IMR-90 (cell line): ENCODE measurements at regions not wholly inside any gene's neighbourhood (a gene's known extent, or its start where the extent isn't known, plus 50 kb on each side); places are given as distances from the start of the nearest gene placed in this dataset.

ENCODE experiments used
- ATAC-seq: fragments of 200-7000 bp; cut with Tn5 transposase; 2 replicates; pipeline ENCODE4 v1.9.1; 2020; ENCODE audit warnings: low read depth, mild to moderate bottlenecking, moderate library complexity
- BruUV-seq: library from RNA; stranded (reverse); fragments of 400-500 nt; replicated peaks from 2 replicates; lab custom pipeline; 2021; lab: Mats Ljungman, UMichigan
- CTCF ChIA-PET: fragments of 300-600 bp; formaldehyde crosslinking; extraction: SDS; loops from one replicate; lab custom pipeline; 2021; ENCODE audit warnings: antibody characterized with exemption; lab: Yijun Ruan, JAX
- POLR2A ChIA-PET: fragments of 300-600 bp; sonication (Branson Sonifier 250); formaldehyde crosslinking; loops from one replicate; lab custom pipeline; 2022; ENCODE audit warnings: antibody characterized with exemption; ENCODE audit not compliant: unreplicated experiment; lab: Charles Lee
- DNase-seq: peaks from one replicate; pipeline ENCODE4 v3.0.0; 2013
- H2AFZ ChIP-seq: replicated peaks from 2 replicates; pipeline ENCODE3; 2013; ENCODE audit warnings: low read length, mild to moderate bottlenecking; ENCODE audit not compliant: poor library complexity
- H2AK5ac ChIP-seq: 2 replicates; pipeline ENCODE4 v1.6.1; 2013; ENCODE audit warnings: low read depth, low read length, inconsistent platforms
- H2AK9ac ChIP-seq: replicated peaks from 2 replicates; pipeline ENCODE3; 2013; ENCODE audit warnings: mild to moderate bottlenecking, low read depth, low read length, moderate library complexity; ENCODE audit not compliant: poor library complexity
- H2BK120ac ChIP-seq: 2 replicates; pipeline ENCODE4 v1.6.1; 2013; ENCODE audit warnings: low read depth, low read length, inconsistent platforms
- H2BK15ac ChIP-seq: 3 replicates; pipeline ENCODE4 v1.6.1; 2013; ENCODE audit warnings: low read depth, low read length, inconsistent platforms
- H2BK20ac ChIP-seq: 2 replicates; pipeline ENCODE4 v1.6.1; 2013; ENCODE audit warnings: low read depth, mild to moderate bottlenecking, inconsistent platforms, low read length, moderate library complexity
- H2BK5ac ChIP-seq: 2 replicates; pipeline ENCODE4 v1.6.1; 2013; ENCODE audit warnings: mild to moderate bottlenecking, low read depth, low read length, inconsistent platforms; ENCODE audit not compliant: poor library complexity, severe bottlenecking
- H3K14ac ChIP-seq: replicated peaks from 2 replicates; pipeline ENCODE4 v1.6.1; 2013; ENCODE audit warnings: low read depth, low read length, inconsistent platforms
- H3K18ac ChIP-seq: 2 replicates; pipeline ENCODE4 v1.6.1; 2013; ENCODE audit warnings: low read depth, low read length, control low read depth
- H3K23ac ChIP-seq: 2 replicates; pipeline ENCODE4 v1.6.1; 2013; ENCODE audit warnings: low read depth, low read length, inconsistent platforms
- H3K27ac ChIP-seq: 2 replicates; pipeline ENCODE4 v1.5.1; 2013; ENCODE audit warnings: mild to moderate bottlenecking, control low read depth, low read length; ENCODE audit not compliant: insufficient read depth
- H3K27me3 ChIP-seq: 2 replicates; pipeline ENCODE4 v1.6.1; 2013; ENCODE audit warnings: low read length; ENCODE audit not compliant: control insufficient read depth, insufficient read depth
- H3K36me3 ChIP-seq: 2 replicates; pipeline ENCODE4 v1.6.1; 2013; ENCODE audit warnings: low read length, mixed read lengths; ENCODE audit not compliant: control insufficient read depth, insufficient read depth
- H3K4ac ChIP-seq: 2 replicates; pipeline ENCODE4 v1.6.1; 2013; ENCODE audit warnings: low read depth, low read length, inconsistent platforms
- H3K4me1 ChIP-seq: 2 replicates; pipeline ENCODE4 v1.6.1; 2013; ENCODE audit warnings: low read length, mixed read lengths; ENCODE audit not compliant: control insufficient read depth, insufficient read depth
- H3K4me2 ChIP-seq: 2 replicates; pipeline ENCODE4 v1.6.1; 2013; ENCODE audit warnings: low read depth, mild to moderate bottlenecking, control low read depth, low read length, moderate library complexity
- H3K4me3 ChIP-seq: 2 replicates; pipeline ENCODE4 v1.5.1; 2013; ENCODE audit warnings: low read depth, mild to moderate bottlenecking, control low read depth, low read length, moderate library complexity; ENCODE audit not compliant: insufficient read depth
- H3K56ac ChIP-seq: 2 replicates; pipeline ENCODE4 v1.6.1; 2013; ENCODE audit warnings: low read length, inconsistent platforms; ENCODE audit not compliant: insufficient read depth; ENCODE audit errors: extremely low read depth
- H3K79me1 ChIP-seq, 2 experiments: 2 replicates each; pipeline ENCODE4 v1.6.1; 2013; ENCODE audit warnings: low read length in 2 of 2, inconsistent platforms in 1 of 2, low read depth in 1 of 2
- H3K9ac ChIP-seq: 2 replicates; pipeline ENCODE4 v1.6.1; 2013; ENCODE audit warnings: low read depth, low read length, control low read depth
- H3K9me1 ChIP-seq: 2 replicates; pipeline ENCODE4 v1.6.1; 2013; ENCODE audit warnings: low read length, inconsistent platforms; ENCODE audit not compliant: insufficient read depth
- H3K9me3 ChIP-seq: 2 replicates; pipeline ENCODE4 v1.6.1; 2013; ENCODE audit warnings: low read length; ENCODE audit not compliant: control insufficient read depth, insufficient read depth
- H4K20me1 ChIP-seq: 2 replicates; pipeline ENCODE4 v1.6.1; 2013; ENCODE audit warnings: low read length, inconsistent platforms; ENCODE audit not compliant: insufficient read depth
- H4K5ac ChIP-seq: 2 replicates; pipeline ENCODE4 v1.6.1; 2013; ENCODE audit warnings: mild to moderate bottlenecking, low read depth, low read length, control low read depth
- H4K8ac ChIP-seq, 2 experiments: 2 replicates each; pipeline ENCODE4 v1.6.1; 2013; ENCODE audit warnings: low read depth in 2 of 2, low read length in 2 of 2, control low read depth in 1 of 2, inconsistent platforms in 1 of 2
- H4K91ac ChIP-seq: 2 replicates; pipeline ENCODE4 v1.6.1; 2013; ENCODE audit warnings: low read depth, low read length, inconsistent platforms; ENCODE audit not compliant: insufficient read depth
- BHLHE40 ChIP-seq: fragments of 150-350 bp; IDR thresholded peaks from 2 replicates; pipeline ENCODE4 v1.6.1; 2016; ENCODE audit warnings: mild to moderate bottlenecking, low read depth, low read length
- CEBPB ChIP-seq: IDR thresholded peaks from 2 replicates; pipeline ENCODE4 v1.6.1; 2012; ENCODE audit warnings: low read depth, low read length, improper control_type of control experiment
- MAZ ChIP-seq: IDR thresholded peaks from 2 replicates; pipeline ENCODE4 v1.6.1; 2012; ENCODE audit warnings: low read depth, mild to moderate bottlenecking, low read length, improper control_type of control experiment, moderate library complexity, borderline replicate concordance
- MXI1 ChIP-seq: IDR thresholded peaks from 2 replicates; pipeline ENCODE4 v1.6.1; 2012; ENCODE audit warnings: low read depth, mild to moderate bottlenecking, low read length, moderate library complexity, borderline replicate concordance
- NFE2L2 ChIP-seq: fragments of 150-350 bp; IDR thresholded peaks from 2 replicates; pipeline ENCODE4 v1.6.1; 2016; ENCODE audit warnings: low read depth, mild to moderate bottlenecking, low read length
- POLR2A ChIP-seq: IDR thresholded peaks from 2 replicates; pipeline ENCODE4 v1.6.1; 2012; ENCODE audit warnings: mild to moderate bottlenecking, low read depth, low read length
- RAD21 ChIP-seq: IDR thresholded peaks from 2 replicates; pipeline ENCODE4 v1.6.1; 2012; ENCODE audit warnings: low read length, improper control_type of control experiment
- RFX5 ChIP-seq: IDR thresholded peaks from 2 replicates; pipeline ENCODE4 v1.8.0; 2012; ENCODE audit warnings: low read depth, mild to moderate bottlenecking, low read length, moderate library complexity
- dilution Hi-C: fragments of 300-500 bp; cut with HindIII; formaldehyde crosslinking; loops from one replicate; pipeline ENCODE4 v1.14.3; 2018; ENCODE audit warnings: low sequenced_read_pairs; ENCODE audit not compliant: unreplicated experiment
- in situ Hi-C: fragments of 300-500 bp; cut with MboI; formaldehyde crosslinking; loops from 3 replicates; pipeline ENCODE4 v1.14.3; 2019; ENCODE audit warnings: low sequenced_read_pairs, inconsistent platforms, mixed read lengths
- intact Hi-C: fragments of 100-400 bp; cut with micrococcal nuclease; formaldehyde crosslinking; loops from 2 replicates; pipeline ENCODE4 v1.10.0; 2022
- TF ChIP-seq, protein P1 (sequence below): conservative IDR thresholded peaks from 2 replicates; pipeline ENCODE4 v1.5.1; 2012; ENCODE audit warnings: mild to moderate bottlenecking, low read depth, low read length, improper control_type of control experiment
- TF ChIP-seq, protein P2 (sequence below): fragments of 150-350 bp; IDR thresholded peaks from 2 replicates; pipeline ENCODE4 v1.6.1; 2017; ENCODE audit warnings: mild to moderate bottlenecking, antibody characterized with exemption, low read length, low read depth

DNA sequence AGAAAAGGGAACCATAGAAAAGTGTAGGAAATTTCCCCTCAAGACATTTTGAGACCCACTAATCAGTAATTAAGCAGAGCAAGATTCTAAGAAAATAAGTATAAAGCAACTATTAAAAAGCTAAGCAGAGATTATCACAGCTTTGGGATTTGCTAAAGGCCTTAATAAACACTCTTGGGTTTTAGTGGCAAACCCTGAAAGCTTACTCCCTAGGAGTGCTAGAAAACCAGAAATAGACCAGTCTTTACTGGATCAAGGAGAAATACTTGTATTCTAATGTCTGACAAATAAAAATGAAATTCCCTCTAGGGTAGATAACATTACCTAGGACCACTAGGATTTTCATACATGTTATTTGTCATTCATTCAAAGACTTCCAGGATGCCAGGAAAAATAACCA is 510.8 kb downstream of the SPATA31D1 start:
- Histone ChIP-seq H3K4me1 (no peaks in the 10 kb centered on the region), H4K91ac (no peak overlapping the region), H2AK9ac (no peak overlapping the region), H3K79me1 (no peaks in the 10 kb centered on the region), H2BK5ac (no peak overlapping the region), H3K23ac (no peak overlapping the region), H3K36me3 (no peaks in the 10 kb centered on the region), H3K18ac (no peak overlapping the region), H2BK15ac (no peak overlapping the region), H3K4me2 (no peak overlapping the region), H3K4me3 (no peak overlapping the region), H3K9ac (no peak overlapping the region), H3K9me3 (no peaks in the 10 kb centered on the region), H4K8ac (no peak overlapping the region), H3K56ac (no peak overlapping the region), H3K27me3 (no peaks in the 10 kb centered on the region), H2BK20ac (no peak overlapping the region), H3K9me1 (no peaks in the 10 kb centered on the region), H3K4ac (no peak overlapping the region), H4K20me1 (no peaks in the 10 kb centered on the region), H2AFZ (no peak overlapping the region), H3K27ac (no peak overlapping the region), H2AK5ac (no peak overlapping the region), H3K14ac (no peak overlapping the region), H4K5ac (no peak overlapping the region), H2BK120ac (no peak overlapping the region)
- DNase-seq = no peak
- in situ Hi-C loops (loop anchor here (25.0 kb wide), 1 partner anchor 112 kb away; no protein-coding TSS in a partner anchor), intact Hi-C loops (no loop called here), dilution Hi-C loops (no loop called here)
- ChIA-PET CTCF (no interaction called here), POLR2A (no interaction called here)
- no TSS peak for BruUV-seq
- TF ChIP-seq RFX5 (no peak), POLR2A (no peak), CEBPB (no peak), RAD21 (no peak), BHLHE40 (no peak), MAZ (no peak), MXI1 (no peak), NFE2L2 (no peak)
- TF ChIP-seq, protein P1, sequence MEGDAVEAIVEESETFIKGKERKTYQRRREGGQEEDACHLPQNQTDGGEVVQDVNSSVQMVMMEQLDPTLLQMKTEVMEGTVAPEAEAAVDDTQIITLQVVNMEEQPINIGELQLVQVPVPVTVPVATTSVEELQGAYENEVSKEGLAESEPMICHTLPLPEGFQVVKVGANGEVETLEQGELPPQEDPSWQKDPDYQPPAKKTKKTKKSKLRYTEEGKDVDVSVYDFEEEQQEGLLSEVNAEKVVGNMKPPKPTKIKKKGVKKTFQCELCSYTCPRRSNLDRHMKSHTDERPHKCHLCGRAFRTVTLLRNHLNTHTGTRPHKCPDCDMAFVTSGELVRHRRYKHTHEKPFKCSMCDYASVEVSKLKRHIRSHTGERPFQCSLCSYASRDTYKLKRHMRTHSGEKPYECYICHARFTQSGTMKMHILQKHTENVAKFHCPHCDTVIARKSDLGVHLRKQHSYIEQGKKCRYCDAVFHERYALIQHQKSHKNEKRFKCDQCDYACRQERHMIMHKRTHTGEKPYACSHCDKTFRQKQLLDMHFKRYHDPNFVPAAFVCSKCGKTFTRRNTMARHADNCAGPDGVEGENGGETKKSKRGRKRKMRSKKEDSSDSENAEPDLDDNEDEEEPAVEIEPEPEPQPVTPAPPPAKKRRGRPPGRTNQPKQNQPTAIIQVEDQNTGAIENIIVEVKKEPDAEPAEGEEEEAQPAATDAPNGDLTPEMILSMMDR = no peak
- TF ChIP-seq, protein P2, sequence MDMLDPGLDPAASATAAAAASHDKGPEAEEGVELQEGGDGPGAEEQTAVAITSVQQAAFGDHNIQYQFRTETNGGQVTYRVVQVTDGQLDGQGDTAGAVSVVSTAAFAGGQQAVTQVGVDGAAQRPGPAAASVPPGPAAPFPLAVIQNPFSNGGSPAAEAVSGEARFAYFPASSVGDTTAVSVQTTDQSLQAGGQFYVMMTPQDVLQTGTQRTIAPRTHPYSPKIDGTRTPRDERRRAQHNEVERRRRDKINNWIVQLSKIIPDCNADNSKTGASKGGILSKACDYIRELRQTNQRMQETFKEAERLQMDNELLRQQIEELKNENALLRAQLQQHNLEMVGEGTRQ = no peak
- ATAC-seq = no peak
